8988T (cell line): ENCODE measurements at regions not wholly inside any gene's neighbourhood (a gene's known extent, or its start where the extent isn't known, plus 50 kb on each side); places are given as distances from the start of the nearest gene placed in this dataset.
A peak's percentile ranks its signal among the peaks of the same experiment; 100 is the strongest.

Experiments used
- DNase-seq: peaks from one replicate; pipeline ENCODE4 v3.0.0; 2011

- DNase-seq: no peak
Measured at GRCh38 chr10:71072823-71073210, 139.6 kb upstream of the UNC5B start.

- DNase-seq: no peak
Measured at GRCh38 chr10:71073451-71074175, 138.8 kb upstream of the UNC5B start.

- no peak for DNase-seq
Measured at GRCh38 chr10:71074176-71074755, 138.1 kb upstream of the UNC5B start.

- DNase-seq: no peak
Measured at GRCh38 chr10:71075086-71075758, 137.1 kb upstream of the UNC5B start.

GRCh38 chr10:71075759-71076472, 136.5 kb upstream of the UNC5B start:
- peak; percentile 11 for DNase-seq

GRCh38 chr10:71076473-71077142, 135.8 kb upstream of the UNC5B start:
- DNase-seq: peak; percentile 13

- peak; percentile 5 for DNase-seq
Measured at GRCh38 chr10:71077143-71077581, 135.2 kb upstream of the UNC5B start.

GRCh38 chr10:71077796-71078453, 134.4 kb upstream of the UNC5B start:
- peak; percentile 12 for DNase-seq

- peak; percentile 8 for DNase-seq
Measured at GRCh38 chr10:71078454-71079145, 133.8 kb upstream of the UNC5B start.

GRCh38 chr10:71079761-71080380, 132.5 kb upstream of the UNC5B start:
- DNase-seq: peak; percentile 1

- peak; percentile 6 for DNase-seq
Measured at GRCh38 chr10:71080381-71081228, 131.8 kb upstream of the UNC5B start.

- peak; percentile 2 for DNase-seq
Measured at GRCh38 chr10:71081229-71081560, 131.2 kb upstream of the UNC5B start.

- DNase-seq: peak; percentile 1
Measured at GRCh38 chr10:71081912-71082311, 130.5 kb upstream of the UNC5B start.

- DNase-seq: peak; percentile 10
Measured at GRCh38 chr10:71082960-71083715, 129.2 kb upstream of the UNC5B start.

GRCh38 chr10:71083716-71083975, 128.7 kb upstream of the UNC5B start:
- no peak for DNase-seq

GRCh38 chr10:71084061-71084817, 128.1 kb upstream of the UNC5B start:
- peak; percentile 6 for DNase-seq

GRCh38 chr10:71084818-71085126, 127.6 kb upstream of the UNC5B start:
- peak; percentile 6 for DNase-seq

- peak; percentile 9 for DNase-seq
Measured at GRCh38 chr10:71085689-71086438, 126.5 kb upstream of the UNC5B start.
